B cell (primary cell): ENCODE measurements at regions not wholly inside any gene's neighbourhood (a gene's known extent, or its start where the extent isn't known, plus 50 kb on each side); places are given as distances from the start of the nearest gene placed in this dataset.

Experiments
- ATAC-seq: fragments of 200-7000 bp; cut with Tn5 transposase; one replicate; pipeline ENCODE4 v1.10.0; 2021; ENCODE audit warnings: low read depth, mild to moderate bottlenecking, moderate number of reproducible peaks, moderate library complexity
- CTCF ChIA-PET: fragments of 350-600 bp; sonication (Branson Sonifier 250); formaldehyde crosslinking; loops from one replicate; lab custom pipeline; 2021; ENCODE audit warnings: antibody characterized with exemption, inconsistent platforms; lab: Charles Lee
- POLR2A ChIA-PET: fragments of 350-600 bp; sonication (Branson Sonifier 250); formaldehyde crosslinking; loops from one replicate; lab custom pipeline; 2021; ENCODE audit warnings: antibody characterized with exemption; lab: Charles Lee
- DNase-seq: peaks from one replicate; pipeline ENCODE4 v3.0.0; 2013
- H2AFZ ChIP-seq: 2 replicates; pipeline ENCODE4 v1.6.1; 2012; ENCODE audit warnings: mild to moderate bottlenecking, low read depth, low read length; ENCODE audit not compliant: insufficient read depth, poor library complexity, severe bottlenecking
- H3K27ac ChIP-seq, 2 donors: 1 replicate in 1 of 2; 2 replicates in 1 of 2; pipeline ENCODE4 v1.5.1; 2012 to 2013; ENCODE audit warnings: low read length in 2 of 2, mild to moderate bottlenecking in 2 of 2, moderate library complexity in 1 of 2
- H3K27me3 ChIP-seq, 4 experiments: fragments of 200-600 bp in 1 of 4; sonication (generic) in 1 of 4; replicated peaks in 1 of 4; 1 replicate in 2 of 4; 2 replicates in 2 of 4; pipeline versions ENCODE4 v1.6.1 to v1.7.0; 2013 to 2016; ENCODE audit warnings: low read length in 3 of 4, mild to moderate bottlenecking in 2 of 4, mixed read lengths in 1 of 4, moderate library complexity in 1 of 4; ENCODE audit not compliant: insufficient read depth in 4 of 4, control insufficient read depth in 3 of 4; ENCODE audit errors: control extremely low read depth in 1 of 4
- H3K36me3 ChIP-seq, 2 experiments: replicated peaks in 1 of 2; 1 replicate in 1 of 2; 2 replicates in 1 of 2; pipeline versions ENCODE4 v1.6.1 to v1.7.1; 2013; ENCODE audit warnings: low read length in 1 of 2; ENCODE audit not compliant: insufficient read depth in 2 of 2, control insufficient read depth in 1 of 2; ENCODE audit errors: control extremely low read depth in 1 of 2, extremely low read depth in 1 of 2
- H3K4me1 ChIP-seq, 2 donors: fragments of 200-600 bp in 1 of 2; sonication (generic) in 1 of 2; 1 replicate in 1 of 2; 2 replicates in 1 of 2; pipeline versions ENCODE4 v1.5.1 to v1.6.1; 2013 to 2017; ENCODE audit warnings: low read length in 2 of 2; ENCODE audit not compliant: control insufficient read depth in 2 of 2, insufficient read depth in 2 of 2
- H3K4me2 ChIP-seq: replicated peaks from 2 replicates; pipeline ENCODE3; 2012; ENCODE audit warnings: mild to moderate bottlenecking, low read depth, low read length; ENCODE audit not compliant: poor library complexity, severe bottlenecking
- H3K4me3 ChIP-seq, 5 experiments: fragments of 200-600 bp in 1 of 5; sonication (generic) in 1 of 5; 1 replicate in 3 of 5; 2 replicates in 2 of 5; pipeline versions ENCODE4 v1.5.1 to v1.7.0; 2011 to 2016; ENCODE audit warnings: low read length in 4 of 5, mild to moderate bottlenecking in 4 of 5, low read depth in 2 of 5, control low read depth in 1 of 5, moderate library complexity in 1 of 5; ENCODE audit not compliant: insufficient read depth in 1 of 5; ENCODE audit errors: control extremely low read depth in 1 of 5, extremely low read depth in 1 of 5
- H3K79me2 ChIP-seq: fragments of 200-600 bp; sonication (generic); one replicate; pipeline ENCODE4 v1.6.0; 2016; ENCODE audit warnings: low read length; ENCODE audit not compliant: control insufficient read depth, insufficient read depth
- H3K9ac ChIP-seq: fragments of 200-600 bp; sonication (generic); 2 replicates; pipeline ENCODE4 v1.6.1; 2017; ENCODE audit warnings: mild to moderate bottlenecking, low read length, moderate library complexity
- H3K9me3 ChIP-seq, 3 donors: one replicate each; pipeline versions ENCODE4 v1.6.1 to v1.7.1; 2013; ENCODE audit warnings: low read length in 2 of 3; ENCODE audit not compliant: control insufficient read depth in 2 of 3, insufficient read depth in 1 of 3; ENCODE audit errors: control extremely low read depth in 1 of 3
- H4K20me1 ChIP-seq: 2 replicates; pipeline ENCODE4 v1.6.0; 2012; ENCODE audit warnings: mild to moderate bottlenecking, low read length; ENCODE audit not compliant: insufficient read depth, control insufficient read depth, poor library complexity, severe bottlenecking
- H3K27ac Mint-ChIP-seq: one replicate; pipeline ENCODE4 v1.8.0; 2021; ENCODE audit warnings: mixed read lengths
- H3K27me3 Mint-ChIP-seq: one replicate; pipeline ENCODE4 v1.8.0; 2021; ENCODE audit warnings: mixed read lengths
- H3K4me1 Mint-ChIP-seq: one replicate; pipeline ENCODE4 v1.8.0; 2021; ENCODE audit warnings: mixed read lengths
- H3K4me3 Mint-ChIP-seq: one replicate; pipeline ENCODE4 v1.8.0; 2021; ENCODE audit warnings: mixed read lengths
- H3K9me3 Mint-ChIP-seq: one replicate; pipeline ENCODE4 v1.8.0; 2022; ENCODE audit warnings: mixed read lengths; ENCODE audit not compliant: insufficient read depth
- CTCF ChIP-seq: fragments of 200-600 bp; IDR thresholded peaks from one replicate; pipeline ENCODE4 v1.8.0; 2022; ENCODE audit warnings: antibody characterized with exemption, mild to moderate bottlenecking
- EZH2 ChIP-seq: IDR thresholded peaks from 2 replicates; pipeline ENCODE4 v1.6.1; 2012; ENCODE audit warnings: borderline replicate concordance, low read depth, mild to moderate bottlenecking, moderate library complexity, low read length; ENCODE audit not compliant: insufficient read depth, poor library complexity, severe bottlenecking
- WGBS: methylation state at CpG from one replicate; pipeline ENCODE4 v1.1.5; 2013; ENCODE audit warnings: missing lambda C conversion rate; ENCODE audit not compliant: insufficient coverage; 5-methylcytosine and 5-hydroxymethylcytosine counted together
- intact Hi-C: fragments of 100-400 bp; cut with micrococcal nuclease; formaldehyde crosslinking; loops from one replicate; pipeline ENCODE4 v1.10.0; 2022

DNA sequence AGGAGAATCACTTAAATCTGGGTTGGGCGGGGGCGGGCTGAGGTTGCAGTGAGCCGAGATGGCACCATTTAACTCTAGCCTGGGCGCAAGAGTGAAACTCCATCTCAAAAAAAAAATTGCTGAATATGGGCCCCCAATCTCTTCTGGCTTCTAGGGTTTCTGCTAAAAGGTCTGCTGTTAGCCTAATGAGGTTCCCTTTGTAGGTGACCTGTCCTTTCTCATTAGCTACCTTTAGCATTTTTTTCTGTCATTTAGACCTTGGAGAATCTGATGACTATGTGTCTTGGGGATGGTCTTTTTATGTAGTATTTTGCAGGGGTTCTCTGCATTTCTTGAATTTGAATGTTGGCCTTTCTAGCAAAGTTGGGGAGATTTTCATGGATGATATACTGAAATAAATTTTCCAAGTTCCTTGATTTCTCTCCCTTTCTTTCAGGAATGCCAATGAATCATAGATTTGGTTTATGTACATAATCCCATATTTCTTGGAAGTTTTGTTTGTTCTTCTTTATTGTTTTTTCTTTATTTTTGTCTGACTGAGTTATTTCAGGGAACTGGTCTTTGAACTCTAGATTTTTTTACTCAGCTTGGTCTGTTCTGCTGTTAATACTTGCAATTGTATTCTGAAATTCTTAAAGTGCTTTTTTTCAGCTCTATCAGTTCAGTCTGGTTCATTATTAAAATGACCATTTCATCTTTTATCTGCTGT, 181.5 kb downstream of the TTC6 start:
- H3K4me1 Mint-ChIP-seq: no peaks in the 10 kb centered on the region
- ATAC-seq (no peak), DNase-seq (no peak)
- no peak overlapping the region for H3K4me3 ChIP-seq
- H2AFZ ChIP-seq: no peak overlapping the region
- H3K27me3 ChIP-seq: no peaks in the 10 kb centered on the region
- POLR2A ChIA-PET: no interaction called here
- CTCF ChIA-PET: no interaction called here
- WGBS: 93% methylated on average over 2 of the region's 4 CpGs
- intact Hi-C loops: no loop called here
- H3K27me3 Mint-ChIP-seq: no peaks in the 10 kb centered on the region
- H3K9ac ChIP-seq: no peak overlapping the region
- H3K4me3 Mint-ChIP-seq: no peak overlapping the region
- no peak overlapping the region for H3K4me2 ChIP-seq
- no peaks in the 10 kb centered on the region for H3K79me2 ChIP-seq
- peaks cover 6% of the 10 kb centered on the region for H3K9me3 Mint-ChIP-seq
- H3K27ac ChIP-seq: no peak overlapping the region
- TF ChIP-seq EZH2: no peak
- no peak for TF ChIP-seq CTCF
- peaks cover 0 to 17% (median 1%) of the 10 kb centered on the region in 3 donors for H3K9me3 ChIP-seq
- H3K27ac Mint-ChIP-seq: no peak overlapping the region
- no peaks in the 10 kb centered on the region for H4K20me1 ChIP-seq
- no peaks in the 10 kb centered on the region for H3K4me1 ChIP-seq
- H3K36me3 ChIP-seq: no peaks in the 10 kb centered on the region

DNA sequence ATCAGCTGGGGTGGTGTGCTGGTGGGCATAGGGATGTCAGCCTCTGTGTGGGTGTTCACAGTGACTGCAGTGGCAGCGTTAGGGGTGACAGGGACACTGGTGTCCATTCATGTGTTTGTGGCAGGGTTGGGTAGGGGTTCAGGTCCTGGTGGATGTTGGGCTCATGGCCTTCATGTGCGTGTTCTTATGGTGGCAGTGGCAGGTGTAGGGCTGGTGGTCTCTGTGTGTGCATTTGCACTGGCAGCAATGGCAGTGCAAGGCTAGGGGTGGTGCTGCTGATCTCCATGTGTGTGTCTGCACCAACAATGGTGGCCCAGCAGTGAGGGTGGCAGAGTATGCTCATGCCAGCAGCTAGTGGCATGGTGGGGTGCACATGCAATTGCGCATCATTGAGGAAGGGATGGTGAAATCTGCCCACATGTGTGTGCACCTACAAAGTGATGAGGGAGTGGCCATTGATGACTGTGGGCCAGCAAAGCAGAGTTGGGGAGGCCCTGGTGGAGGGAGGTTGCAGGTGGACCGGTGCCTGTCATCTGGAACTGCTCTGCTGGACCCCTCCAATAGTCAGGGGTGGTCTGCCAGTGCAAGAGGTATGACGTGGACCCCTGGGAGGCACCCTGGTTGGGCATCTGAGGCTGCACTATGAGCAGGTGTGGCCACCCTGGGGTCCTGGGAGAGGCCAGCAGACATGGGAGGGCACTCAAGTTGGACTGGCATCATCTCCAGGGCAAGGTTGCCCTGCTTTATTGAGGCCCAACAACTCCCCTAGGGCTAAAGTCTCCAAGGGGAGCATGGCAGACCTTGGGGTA, 182.9 kb downstream of the TTC6 start:
- CTCF ChIA-PET: no interaction called here
- no peak overlapping the region for H3K4me3 ChIP-seq
- TF ChIP-seq CTCF (no peak), EZH2 (no peak)
- no peaks in the 10 kb centered on the region for H3K4me1 ChIP-seq
- intact Hi-C loops: no loop called here
- no peak overlapping the region for H3K4me3 Mint-ChIP-seq
- no peaks in the 10 kb centered on the region for H3K27me3 ChIP-seq
- ATAC-seq (no peak), DNase-seq (no peak)
- H3K27ac ChIP-seq: no peak overlapping the region
- H3K9me3 ChIP-seq: peaks cover 0 to 15% (median 1%) of the 10 kb centered on the region in 3 donors
- no peak overlapping the region for H3K9ac ChIP-seq
- no peak overlapping the region for H2AFZ ChIP-seq
- H3K4me1 Mint-ChIP-seq: no peaks in the 10 kb centered on the region
- no peak overlapping the region for H3K27ac Mint-ChIP-seq
- H3K27me3 Mint-ChIP-seq: no peaks in the 10 kb centered on the region
- H3K36me3 ChIP-seq: no peaks in the 10 kb centered on the region
- WGBS: 82% methylated on average over 5 of the region's 5 CpGs
- no peak overlapping the region for H3K4me2 ChIP-seq
- POLR2A ChIA-PET: no interaction called here
- H4K20me1 ChIP-seq: no peaks in the 10 kb centered on the region
- H3K9me3 Mint-ChIP-seq: peaks cover 6% of the 10 kb centered on the region
- H3K79me2 ChIP-seq: no peaks in the 10 kb centered on the region
